H9 (cell line): ENCODE measurements at regions not wholly inside any gene's neighbourhood (a gene's known extent, or its start where the extent isn't known, plus 50 kb on each side); places are given as distances from the start of the nearest gene placed in this dataset.

ENCODE experiments used
- DNase-seq: peaks from one replicate; pipeline ENCODE4 v3.0.0-alpha.2; 2017
- H2AFZ ChIP-seq: one replicate; pipeline ENCODE4 v1.6.1; 2013; ENCODE audit warnings: mild to moderate bottlenecking, low read length, control low read depth, moderate library complexity
- H2AK5ac ChIP-seq: 2 replicates; pipeline ENCODE4 v1.6.1; 2013; ENCODE audit warnings: low read length, control low read depth, mixed read lengths; ENCODE audit not compliant: insufficient read length
- H2BK120ac ChIP-seq: one replicate; pipeline ENCODE4 v1.6.1; 2013; ENCODE audit warnings: low read depth, mild to moderate bottlenecking, low read length, control low read depth, inconsistent platforms; ENCODE audit not compliant: poor library complexity, severe bottlenecking
- H2BK12ac ChIP-seq: 2 replicates; pipeline ENCODE4 v1.6.1; 2013; ENCODE audit warnings: low read length, control low read depth, mixed read lengths, low read depth; ENCODE audit not compliant: insufficient read length
- H2BK15ac ChIP-seq: 2 replicates; pipeline ENCODE4 v1.6.1; 2013; ENCODE audit warnings: low read depth, low read length, control low read depth
- H2BK20ac ChIP-seq: one replicate; pipeline ENCODE4 v1.6.1; 2013; ENCODE audit warnings: low read depth, mild to moderate bottlenecking, low read length, control low read depth, inconsistent platforms; ENCODE audit not compliant: poor library complexity, severe bottlenecking
- H2BK5ac ChIP-seq: 2 replicates; pipeline ENCODE4 v1.6.1; 2013; ENCODE audit warnings: low read length, control low read depth, mixed read lengths; ENCODE audit not compliant: insufficient read length
- H3K14ac ChIP-seq: 2 replicates; pipeline ENCODE4 v1.6.1; 2013; ENCODE audit warnings: low read length, control low read depth; ENCODE audit not compliant: insufficient read depth
- H3K18ac ChIP-seq: 2 replicates; pipeline ENCODE4 v1.6.1; 2013; ENCODE audit warnings: low read depth, mild to moderate bottlenecking, mixed read lengths, low read length, control low read depth; ENCODE audit not compliant: insufficient read length
- H3K23ac ChIP-seq: 2 replicates; pipeline ENCODE4 v1.6.1; 2013; ENCODE audit warnings: low read length, control low read depth, mixed read lengths, low read depth; ENCODE audit not compliant: insufficient read length
- H3K23me2 ChIP-seq: 2 replicates; pipeline ENCODE4 v1.6.1; 2013; ENCODE audit warnings: low read depth, mild to moderate bottlenecking, mixed read lengths, low read length, control low read depth; ENCODE audit not compliant: insufficient read length, poor library complexity, severe bottlenecking
- H3K27ac ChIP-seq: 2 replicates; pipeline ENCODE4 v1.5.1; 2013; ENCODE audit warnings: low read length, control low read depth, mixed read lengths, low read depth; ENCODE audit not compliant: insufficient read length
- H3K27me3 ChIP-seq: 2 replicates; pipeline ENCODE4 v1.6.1; 2013; ENCODE audit warnings: low read length, control low read depth, inconsistent platforms; ENCODE audit not compliant: insufficient read depth
- H3K4ac ChIP-seq: 2 replicates; pipeline ENCODE4 v1.6.1; 2013; ENCODE audit warnings: low read depth, mild to moderate bottlenecking, control low read depth, inconsistent platforms, low read length, moderate library complexity
- H3K4me1 ChIP-seq: 2 replicates; pipeline ENCODE4 v1.6.1; 2013; ENCODE audit warnings: low read length, control low read depth, inconsistent platforms; ENCODE audit not compliant: insufficient read depth
- H3K4me2 ChIP-seq: 2 replicates; pipeline ENCODE4 v1.6.1; 2013; ENCODE audit warnings: low read length, control low read depth, mixed read lengths; ENCODE audit not compliant: insufficient read length, insufficient read depth
- H3K56ac ChIP-seq: 2 replicates; pipeline ENCODE4 v1.6.1; 2013; ENCODE audit warnings: low read depth, mild to moderate bottlenecking, mixed read lengths, low read length, control low read depth; ENCODE audit not compliant: insufficient read length
- H3K79me1 ChIP-seq: 2 replicates; pipeline ENCODE4 v1.6.1; 2013; ENCODE audit warnings: low read depth, mild to moderate bottlenecking, moderate library complexity, low read length, control low read depth, inconsistent platforms; ENCODE audit not compliant: insufficient read depth, poor library complexity, severe bottlenecking
- H3K79me2 ChIP-seq: 2 replicates; pipeline ENCODE4 v1.6.1; 2013; ENCODE audit warnings: low read length, control low read depth, inconsistent platforms; ENCODE audit not compliant: insufficient read depth
- H3K9ac ChIP-seq: 2 replicates; pipeline ENCODE4 v1.6.1; 2013; ENCODE audit warnings: low read length, control low read depth, mixed read lengths; ENCODE audit not compliant: insufficient read length; ENCODE audit errors: extremely low read depth
- H3K9me3 ChIP-seq: one replicate; pipeline ENCODE4 v1.6.1; 2013; ENCODE audit warnings: low read depth, low read length, inconsistent platforms; ENCODE audit not compliant: control insufficient read depth
- H3T11ph ChIP-seq: one replicate; pipeline ENCODE4 v1.6.1; 2013; ENCODE audit warnings: mild to moderate bottlenecking, low read length, control low read depth, inconsistent platforms
- H4K20me1 ChIP-seq: one replicate; pipeline ENCODE4 v1.6.1; 2013; ENCODE audit not compliant: control insufficient read depth, insufficient read length, insufficient read depth
- H4K5ac ChIP-seq: 2 replicates; pipeline ENCODE4 v1.6.1; 2013; ENCODE audit warnings: low read depth, mild to moderate bottlenecking, mixed read lengths, low read length, control low read depth; ENCODE audit not compliant: insufficient read length
- H4K8ac ChIP-seq: replicated peaks from 2 replicates; pipeline ENCODE4 v1.6.1; 2013; ENCODE audit warnings: low read length, control low read depth, mixed read lengths, low read depth; ENCODE audit not compliant: insufficient read length
- H4K91ac ChIP-seq: 2 replicates; pipeline ENCODE4 v1.6.1; 2013; ENCODE audit warnings: low read depth, mild to moderate bottlenecking, moderate library complexity, mixed read lengths, low read length, control low read depth; ENCODE audit not compliant: insufficient read length
- H3K27ac Mint-ChIP-seq, 3 experiments: 2 replicates in 2 of 3; 3 replicates in 1 of 3; pipeline ENCODE4 v1.8.0; 2020 to 2021; ENCODE audit warnings: mixed read lengths in 3 of 3, mild to moderate bottlenecking in 1 of 3, moderate library complexity in 1 of 3
- H3K27me3 Mint-ChIP-seq: 2 replicates; pipeline ENCODE4 v1.8.0; 2021; ENCODE audit warnings: low read depth, mild to moderate bottlenecking, moderate library complexity, mixed read lengths
- H3K36me3 Mint-ChIP-seq, 3 experiments: 2 replicates in 2 of 3; 3 replicates in 1 of 3; pipeline ENCODE4 v1.8.0; 2020 to 2021; ENCODE audit warnings: low read depth in 3 of 3, mixed read lengths in 3 of 3; ENCODE audit not compliant: insufficient read depth in 1 of 3
- H3K4me1 Mint-ChIP-seq, 2 experiments: 2 replicates each; pipeline ENCODE4 v1.8.0; 2020; ENCODE audit warnings: mixed read lengths in 2 of 2
- H3K4me3 Mint-ChIP-seq, 2 experiments: 2 replicates in 1 of 2; 3 replicates in 1 of 2; pipeline ENCODE4 v1.8.0; 2020 to 2021; ENCODE audit warnings: mild to moderate bottlenecking in 2 of 2, mixed read lengths in 2 of 2, moderate library complexity in 1 of 2
- H3K9me3 Mint-ChIP-seq, 2 experiments: 2 replicates in 1 of 2; 3 replicates in 1 of 2; pipeline ENCODE4 v1.8.0; 2020; ENCODE audit warnings: mild to moderate bottlenecking in 2 of 2, mixed read lengths in 2 of 2, moderate library complexity in 1 of 2
- WGBS: extraction: QIAGEN DNeasy Blood & Tissue Kit; methylation state at CpG from one replicate; pipeline ENCODE4 v1.1.7; 2013; ENCODE audit warnings: missing lambda C conversion rate, low lambda C conversion rate, mixed read lengths; ENCODE audit not compliant: insufficient read length; ENCODE audit errors: extremely low coverage; 5-methylcytosine and 5-hydroxymethylcytosine counted together
- TF ChIP-seq, protein P1 (sequence below): fragments of 200-600 bp; sonication (generic); conservative IDR thresholded peaks from 3 replicates; pipeline ENCODE4 v1.8.0; 2021; ENCODE audit warnings: antibody characterized with exemption, mild to moderate bottlenecking

DNA sequence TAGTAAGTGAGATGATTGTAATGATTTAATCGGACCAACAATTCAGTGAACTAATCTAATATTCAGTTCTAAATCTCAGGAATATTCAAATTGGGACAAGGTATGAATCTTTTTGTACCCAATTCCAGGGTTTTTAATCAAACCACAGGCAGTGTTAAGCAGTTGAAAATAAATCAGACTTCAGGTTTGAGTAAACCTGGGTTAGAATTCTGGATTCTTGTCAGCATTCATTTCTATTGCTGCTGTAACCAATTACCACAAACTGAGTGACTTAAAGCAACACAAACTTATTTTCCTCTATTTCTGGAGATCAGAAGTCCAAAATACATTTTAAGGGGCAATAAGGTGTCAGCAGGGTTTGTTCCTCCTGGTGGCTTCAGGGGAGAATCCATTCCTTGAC is 208.4 kb upstream of the ZPLD1 start:
- no peak overlapping the region for H4K91ac ChIP-seq
- no peak overlapping the region for H2BK20ac ChIP-seq
- no peak overlapping the region for H3K27ac Mint-ChIP-seq
- no peak overlapping the region for H3K9ac ChIP-seq
- H3K9me3 Mint-ChIP-seq: no peaks in the 10 kb centered on the region
- peaks cover 4% of the 10 kb centered on the region in 2 experiments; a peak in 3 of 4 replicates for H3K4me1 Mint-ChIP-seq
- no peaks in the 10 kb centered on the region for H4K20me1 ChIP-seq
- WGBS: no CpG with 5 or more reads among the region's 1 CpG
- no peak for DNase-seq
- no peaks in the 10 kb centered on the region for H3K27me3 ChIP-seq
- no peak overlapping the region for H2BK15ac ChIP-seq
- TF ChIP-seq, protein P1, sequence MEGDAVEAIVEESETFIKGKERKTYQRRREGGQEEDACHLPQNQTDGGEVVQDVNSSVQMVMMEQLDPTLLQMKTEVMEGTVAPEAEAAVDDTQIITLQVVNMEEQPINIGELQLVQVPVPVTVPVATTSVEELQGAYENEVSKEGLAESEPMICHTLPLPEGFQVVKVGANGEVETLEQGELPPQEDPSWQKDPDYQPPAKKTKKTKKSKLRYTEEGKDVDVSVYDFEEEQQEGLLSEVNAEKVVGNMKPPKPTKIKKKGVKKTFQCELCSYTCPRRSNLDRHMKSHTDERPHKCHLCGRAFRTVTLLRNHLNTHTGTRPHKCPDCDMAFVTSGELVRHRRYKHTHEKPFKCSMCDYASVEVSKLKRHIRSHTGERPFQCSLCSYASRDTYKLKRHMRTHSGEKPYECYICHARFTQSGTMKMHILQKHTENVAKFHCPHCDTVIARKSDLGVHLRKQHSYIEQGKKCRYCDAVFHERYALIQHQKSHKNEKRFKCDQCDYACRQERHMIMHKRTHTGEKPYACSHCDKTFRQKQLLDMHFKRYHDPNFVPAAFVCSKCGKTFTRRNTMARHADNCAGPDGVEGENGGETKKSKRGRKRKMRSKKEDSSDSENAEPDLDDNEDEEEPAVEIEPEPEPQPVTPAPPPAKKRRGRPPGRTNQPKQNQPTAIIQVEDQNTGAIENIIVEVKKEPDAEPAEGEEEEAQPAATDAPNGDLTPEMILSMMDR: no peak
- H3T11ph ChIP-seq: no peak overlapping the region
- H3K4ac ChIP-seq: no peak overlapping the region
- H3K4me1 ChIP-seq: no peaks in the 10 kb centered on the region
- no peak overlapping the region for H2AK5ac ChIP-seq
- no peaks in the 10 kb centered on the region for H3K9me3 ChIP-seq
- H2BK5ac ChIP-seq: no peak overlapping the region
- no peak overlapping the region for H4K5ac ChIP-seq
- H3K56ac ChIP-seq: no peak overlapping the region
- H3K4me3 Mint-ChIP-seq: no peak overlapping the region
- no peaks in the 10 kb centered on the region for H3K23me2 ChIP-seq
- no peaks in the 10 kb centered on the region for H3K79me1 ChIP-seq
- H2BK120ac ChIP-seq: no peak overlapping the region
- H3K23ac ChIP-seq: no peak overlapping the region
- H3K14ac ChIP-seq: no peak overlapping the region
- H3K79me2 ChIP-seq: no peaks in the 10 kb centered on the region
- no peak overlapping the region for H2AFZ ChIP-seq
- no peak overlapping the region for H4K8ac ChIP-seq
- no peaks in the 10 kb centered on the region for H3K27me3 Mint-ChIP-seq
- no peaks in the 10 kb centered on the region for H3K36me3 Mint-ChIP-seq
- no peak overlapping the region for H3K27ac ChIP-seq
- no peak overlapping the region for H3K4me2 ChIP-seq
- no peak overlapping the region for H2BK12ac ChIP-seq
- no peak overlapping the region for H3K18ac ChIP-seq
